Anterior cingulate cortex (tissue), 58 donors: ENCODE measurements at regions not wholly inside any gene's neighbourhood (a gene's known extent, or its start where the extent isn't known, plus 50 kb on each side); places are given as distances from the start of the nearest gene placed in this dataset.

Experiments
- DNase-seq, 58 donors: peaks; one replicate each; lab custom pipeline; 2025; lab: John Stamatoyannopoulos, UW

DNA sequence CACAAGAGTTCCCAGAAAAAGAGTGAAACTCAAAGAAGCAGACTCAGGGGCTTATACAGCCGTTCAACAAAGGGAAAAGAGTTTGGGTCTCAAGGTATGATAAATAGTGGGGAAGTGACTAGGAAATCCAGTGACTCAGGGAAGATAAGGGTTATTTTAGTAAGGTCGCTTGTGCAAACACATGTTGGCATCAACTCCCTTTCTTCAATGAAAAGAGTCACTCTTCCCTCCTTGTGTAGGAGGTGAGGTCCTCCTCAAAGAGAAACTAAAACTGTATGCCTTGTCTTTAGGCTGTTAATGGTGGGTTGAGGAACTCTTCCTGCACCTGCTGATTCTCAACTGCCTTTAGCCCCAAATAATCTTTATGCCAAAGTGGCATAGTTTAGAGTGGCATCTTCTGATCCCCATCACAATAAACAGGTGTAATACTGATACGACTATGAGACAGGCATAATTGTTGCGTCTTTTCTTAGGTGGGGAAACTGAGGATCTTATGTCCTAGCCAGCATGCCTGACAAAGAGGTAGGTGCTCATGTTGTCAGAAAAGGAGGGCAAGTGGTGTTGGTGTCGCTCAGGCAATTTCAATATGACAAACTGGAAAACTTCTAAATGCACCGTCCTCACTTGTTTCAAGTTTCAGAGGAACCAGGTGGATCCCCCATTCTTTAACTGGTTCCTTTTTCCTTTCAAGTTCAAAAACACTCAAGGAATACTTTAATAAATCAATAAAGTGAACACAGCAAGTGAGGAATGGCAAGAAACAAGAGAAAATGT lies 294.1 kb upstream of the RUNX1 start:
- no peak for DNase-seq

DNA sequence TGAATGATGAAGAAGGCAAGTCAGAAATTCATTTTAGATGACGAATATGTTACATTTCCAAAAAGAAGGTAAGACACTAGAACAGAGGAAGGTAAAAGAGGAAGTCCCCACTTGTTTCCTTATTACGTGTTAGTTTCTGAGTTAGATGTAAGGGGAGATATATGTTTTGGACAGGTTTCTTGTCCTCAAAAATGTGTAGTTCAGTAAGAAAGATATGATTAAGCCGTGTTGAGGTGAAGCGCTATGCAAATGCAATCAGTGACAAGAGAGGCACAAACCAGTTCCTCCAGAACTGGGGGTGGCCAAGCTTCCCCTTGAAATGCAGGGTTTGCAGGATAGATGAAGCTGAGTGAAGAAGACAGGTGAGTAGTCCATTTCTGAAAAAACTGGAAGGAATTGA lies 293.3 kb upstream of the RUNX1 start:
- DNase-seq, result no peak

DNA sequence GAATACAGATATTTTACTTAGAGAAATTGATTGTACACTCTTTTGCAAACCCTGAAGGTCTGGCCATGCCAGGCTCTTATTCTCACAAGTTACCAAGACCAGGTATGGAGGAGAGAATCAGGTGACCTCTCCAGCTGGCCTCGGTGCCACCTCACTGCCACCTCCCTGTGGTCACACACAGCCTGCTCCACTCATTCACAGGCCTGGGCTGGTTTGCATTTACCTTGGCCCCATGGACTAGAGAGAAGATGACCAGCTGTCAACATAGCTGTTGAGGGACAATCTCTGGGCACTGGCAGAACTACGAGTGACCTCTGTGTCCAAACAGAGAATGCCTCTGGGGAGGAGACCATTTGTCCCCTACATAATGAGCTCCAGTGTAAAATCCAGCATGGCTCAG lies 291.2 kb upstream of the RUNX1 start:
- DNase-seq, result no peak

DNA sequence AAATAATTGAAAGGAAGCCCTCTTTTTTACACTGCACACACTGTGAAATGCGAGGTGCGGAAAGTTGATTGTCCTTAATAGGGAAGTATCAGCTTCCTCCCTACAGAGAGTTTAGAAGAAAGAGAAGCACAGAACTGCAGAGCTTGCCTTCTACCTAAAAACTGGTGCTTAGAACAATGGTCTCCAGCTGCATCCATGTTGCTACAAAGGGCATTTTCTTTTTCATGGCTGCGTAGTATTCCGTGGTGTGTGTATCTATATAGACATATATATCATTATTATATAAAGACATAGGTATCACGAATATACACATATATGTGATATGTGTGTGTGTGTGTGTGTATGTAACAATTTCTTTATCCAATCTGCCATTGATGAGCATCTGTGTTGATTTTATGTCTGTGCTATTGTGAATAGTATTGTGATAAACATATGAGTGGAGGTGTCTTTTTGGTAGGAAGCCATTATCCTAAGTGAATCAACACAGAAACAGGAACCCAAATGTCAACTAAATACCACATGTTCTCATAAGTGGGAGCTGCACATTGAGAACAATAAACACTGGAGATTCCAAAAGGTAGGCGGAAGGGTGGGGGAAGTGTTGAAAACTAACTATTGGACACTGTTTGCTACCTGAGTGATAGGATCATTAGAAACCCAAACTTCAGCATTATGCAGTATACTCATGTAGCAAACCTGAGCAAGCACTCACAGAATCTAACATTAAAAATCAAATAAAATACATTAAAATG lies 290.0 kb upstream of the RUNX1 start:
- no peak for DNase-seq

DNA sequence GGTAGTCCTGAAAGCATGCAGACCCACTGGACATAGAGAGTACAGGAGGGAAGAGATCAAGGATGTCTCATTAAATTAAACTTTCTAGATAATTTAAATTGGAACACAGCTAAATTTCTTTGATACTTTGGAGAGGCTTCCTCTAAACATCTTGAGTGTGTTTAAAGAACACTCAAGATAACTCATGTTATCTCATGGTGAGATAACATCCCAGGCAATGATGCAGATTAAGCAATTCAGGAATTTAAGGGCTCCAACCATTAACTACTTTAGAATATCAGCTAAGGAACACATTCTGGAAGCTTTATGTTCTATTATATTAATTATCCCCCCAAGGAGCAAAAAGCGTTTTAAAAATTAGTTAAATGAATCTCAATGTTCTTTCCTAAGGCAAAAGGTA lies 289.2 kb upstream of the RUNX1 start:
- no peak for DNase-seq

DNA sequence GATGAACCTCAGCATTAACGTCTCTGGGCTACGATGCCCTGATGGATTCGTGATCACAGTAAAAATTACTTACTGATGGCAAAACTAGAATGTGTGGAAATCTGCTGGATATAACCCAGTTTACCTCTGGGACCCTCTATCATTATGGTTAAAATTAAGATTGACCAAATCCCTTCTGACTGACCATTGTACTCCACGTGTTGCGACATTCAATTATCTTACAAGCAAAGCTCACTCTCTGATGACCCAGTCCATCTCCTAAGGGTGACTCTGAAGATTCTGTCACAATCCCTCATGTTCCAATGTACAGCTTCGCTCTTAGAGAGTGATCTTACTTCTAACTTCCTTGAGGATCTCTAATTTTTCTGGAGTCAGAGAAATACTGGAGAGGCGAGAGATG lies 288.5 kb upstream of the RUNX1 start:
- DNase-seq, result no peak

DNA sequence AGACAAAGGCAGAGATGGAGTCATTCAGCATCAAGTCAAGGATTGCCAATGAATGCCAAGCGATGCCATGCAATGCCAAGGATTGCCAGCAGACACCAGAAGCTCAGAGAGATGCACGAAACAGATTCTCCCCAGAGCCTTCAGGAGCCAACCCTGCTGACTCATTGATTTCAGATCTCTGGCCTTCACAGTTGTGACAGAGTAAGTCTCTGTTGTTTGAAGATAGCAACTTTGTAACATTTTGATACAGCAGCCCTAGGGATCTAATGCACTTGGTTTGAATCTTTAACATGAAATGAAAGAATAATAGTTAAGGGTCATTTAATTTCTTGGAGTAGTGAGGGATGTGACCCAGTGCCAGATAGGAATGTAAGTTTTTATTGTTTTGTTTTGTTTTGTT lies 287.4 kb upstream of the RUNX1 start:
- DNase-seq, result no peak

DNA sequence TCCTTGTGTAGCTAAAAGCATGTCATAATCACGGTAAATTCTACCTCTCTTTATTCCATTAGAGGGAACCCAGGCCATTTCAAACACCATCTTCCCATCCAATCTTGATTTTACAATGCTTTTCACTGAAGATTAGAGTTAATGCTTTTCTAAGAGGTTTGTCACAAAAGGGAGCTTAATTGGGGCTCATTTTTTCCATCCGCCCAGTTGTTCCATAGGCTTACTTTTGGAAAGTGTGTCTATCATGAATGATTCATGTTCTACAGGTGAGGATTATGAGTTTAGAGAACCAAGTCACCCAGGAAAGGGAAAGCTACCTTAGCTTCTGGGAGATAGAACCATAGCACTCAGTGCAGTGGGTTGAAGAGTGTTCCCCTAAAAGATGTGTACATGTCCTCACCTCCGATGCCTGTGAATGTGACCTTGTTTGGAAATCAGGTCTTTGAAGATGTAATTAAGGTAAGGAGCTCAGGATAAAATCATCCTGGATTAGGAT lies 286.9 kb upstream of the RUNX1 start:
- no peak for DNase-seq

DNA sequence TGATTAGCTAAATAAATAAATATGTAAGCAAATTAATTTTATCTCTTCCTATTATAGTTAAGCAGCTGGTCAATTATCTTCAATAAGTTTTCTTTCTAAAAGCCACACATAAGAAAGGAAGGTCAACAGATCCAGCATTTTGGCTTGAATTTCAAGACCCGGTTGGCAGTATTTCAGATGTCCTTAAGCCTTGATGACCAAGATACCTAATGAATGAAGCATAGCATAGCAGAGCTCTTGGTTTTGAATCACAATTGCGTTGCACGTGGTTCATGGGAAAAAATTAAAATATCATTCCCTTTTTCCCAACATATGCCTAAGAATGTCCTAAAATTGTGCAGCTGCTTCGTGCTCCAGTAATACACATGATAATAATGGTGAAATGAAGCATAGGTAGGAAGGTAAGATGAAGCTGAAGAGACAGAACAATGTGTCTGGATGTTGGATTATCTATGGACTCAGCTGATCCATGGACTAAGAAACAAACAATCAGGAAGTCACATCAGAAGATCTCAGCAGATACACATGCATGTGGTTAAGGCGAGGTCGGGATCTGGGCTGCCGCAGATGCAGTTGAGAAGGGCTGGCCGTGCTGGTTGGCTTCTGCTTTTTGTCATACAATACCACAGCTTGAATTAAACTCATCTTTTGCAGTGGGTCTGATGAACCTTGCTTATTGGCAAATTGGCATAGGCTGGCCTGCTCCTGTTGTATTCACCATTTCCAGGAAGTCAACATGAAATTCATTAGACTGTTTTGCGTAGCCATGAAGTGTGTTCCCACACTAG lies 284.9 kb upstream of the RUNX1 start:
- no peak for DNase-seq

DNA sequence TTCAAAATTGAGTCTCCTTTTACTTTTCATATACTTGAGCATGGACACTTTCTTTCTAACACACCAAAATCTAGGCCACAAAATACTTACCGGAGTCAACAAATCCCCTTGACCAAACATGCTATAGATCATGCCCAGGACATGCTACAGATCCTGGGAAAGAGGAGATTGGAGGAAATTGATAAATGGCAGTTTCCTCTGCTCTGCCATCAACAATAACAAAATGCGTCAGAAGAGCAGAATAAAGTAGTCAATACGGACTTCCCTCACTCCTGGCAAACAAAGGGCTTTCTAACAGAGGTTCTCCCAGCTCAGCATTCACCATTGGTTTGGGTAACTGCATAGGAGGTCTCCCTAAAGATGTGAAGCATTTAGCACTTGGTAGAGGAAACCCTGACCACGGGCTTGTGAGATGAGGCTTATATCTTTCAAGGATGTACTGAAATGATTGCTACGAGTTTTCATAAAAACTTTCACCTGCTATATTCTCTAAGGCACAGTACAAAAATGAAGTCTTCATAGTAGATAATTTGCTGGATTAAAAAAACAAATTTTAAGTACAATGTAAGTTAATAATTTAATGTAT lies 283.8 kb upstream of the RUNX1 start:
- no peak for DNase-seq

DNA sequence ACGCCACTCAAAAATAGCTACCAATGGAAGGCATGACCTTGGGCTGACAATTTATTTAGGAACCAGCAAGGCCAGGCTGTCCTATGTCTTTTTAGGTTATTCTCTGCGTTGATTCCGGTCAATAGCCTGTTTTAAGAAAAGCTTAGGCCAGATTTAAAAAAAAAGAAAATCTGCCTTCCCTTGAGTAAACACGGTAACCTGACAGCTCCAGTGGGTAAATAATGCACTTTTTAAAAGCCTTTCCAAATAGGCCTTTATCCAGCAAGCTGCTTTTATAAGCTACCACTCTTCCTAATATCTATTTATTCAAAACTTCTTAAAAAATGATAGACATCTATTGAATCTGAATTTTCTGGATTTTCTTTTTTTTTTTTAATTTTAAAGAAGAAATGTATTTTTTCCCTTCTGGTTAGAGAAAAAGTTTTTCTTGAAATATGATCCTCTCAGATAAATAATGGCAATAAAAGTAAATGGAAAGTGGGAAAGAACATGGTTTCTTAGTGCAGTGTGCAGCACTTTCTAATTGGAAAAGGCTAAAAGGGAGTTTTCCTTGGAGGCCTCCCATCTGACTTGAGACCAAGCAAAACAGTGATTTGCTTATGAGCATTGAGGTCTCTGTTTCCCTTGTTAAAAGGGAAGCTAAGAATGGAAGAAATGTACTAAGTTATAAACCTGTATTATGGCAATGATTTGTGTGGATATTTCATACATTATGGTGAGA lies 281.0 kb upstream of the RUNX1 start:
- no peak for DNase-seq

DNA sequence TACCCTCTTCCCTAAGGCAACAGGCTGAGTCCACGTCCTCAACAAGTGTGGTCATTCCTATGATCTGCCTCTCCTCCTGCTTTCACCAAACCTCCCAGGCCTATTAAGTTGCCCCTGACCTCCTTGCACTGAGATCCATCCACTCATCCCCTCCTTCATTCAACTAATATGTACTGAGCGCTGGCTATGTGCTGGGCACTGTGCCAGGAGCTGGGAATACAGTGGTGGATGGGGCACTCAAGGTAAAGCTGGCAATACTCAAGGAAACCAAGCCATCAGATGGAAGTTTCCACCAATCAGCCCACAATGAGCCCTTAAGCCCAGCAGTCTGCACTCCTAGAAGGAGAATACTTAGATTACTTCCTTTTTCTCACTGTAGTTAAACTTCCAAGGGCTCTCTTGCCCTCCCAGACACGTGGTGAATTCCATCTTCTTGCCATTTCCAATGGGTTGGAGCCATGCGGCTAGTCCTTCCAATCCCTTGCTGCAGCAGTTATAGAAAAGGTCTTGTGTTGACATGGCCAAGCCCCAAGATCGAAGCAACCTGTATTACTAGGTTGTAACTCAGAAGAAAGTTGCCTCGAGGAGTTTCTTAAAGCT lies 279.9 kb upstream of the RUNX1 start:
- DNase-seq, result no peak

DNA sequence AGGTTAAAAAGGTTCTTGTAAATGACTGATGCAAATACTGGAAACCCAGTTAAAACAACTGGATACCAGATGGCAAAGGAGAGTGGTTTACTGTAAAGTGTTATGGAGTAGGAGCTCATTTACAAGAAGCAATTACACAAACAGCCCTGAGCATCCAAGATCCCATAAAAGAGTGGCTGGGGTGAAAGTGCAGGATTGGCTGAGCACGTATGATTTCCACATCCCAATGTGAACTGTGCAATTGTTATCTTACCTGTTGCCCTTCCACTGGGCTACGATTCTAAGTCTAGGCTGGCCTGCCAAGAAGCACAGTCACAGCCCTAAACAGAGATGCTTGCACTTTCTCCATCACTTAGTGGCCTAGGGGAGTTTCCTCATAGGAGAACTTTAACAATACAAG lies 277.6 kb upstream of the RUNX1 start:
- DNase-seq, result no peak

DNA sequence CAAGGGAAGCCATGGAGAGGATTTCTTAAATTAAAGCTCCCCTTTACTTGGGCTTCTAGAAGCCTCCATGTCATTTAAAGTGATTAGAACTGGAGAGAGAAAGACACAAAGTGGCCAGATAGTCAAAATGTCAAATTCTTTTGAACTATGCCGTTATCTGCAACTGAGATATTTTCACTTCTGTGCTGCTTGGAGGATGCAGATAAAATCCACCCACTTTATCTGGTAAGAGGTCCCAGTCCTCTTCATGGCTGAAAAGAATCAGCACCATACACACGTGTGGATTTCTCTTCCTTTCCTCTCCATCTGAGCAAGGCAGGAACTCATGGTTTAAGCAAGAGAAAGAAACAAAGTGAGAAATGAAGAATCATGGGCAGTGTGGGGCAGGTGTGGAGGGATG lies 276.9 kb upstream of the RUNX1 start:
- no peak for DNase-seq

DNA sequence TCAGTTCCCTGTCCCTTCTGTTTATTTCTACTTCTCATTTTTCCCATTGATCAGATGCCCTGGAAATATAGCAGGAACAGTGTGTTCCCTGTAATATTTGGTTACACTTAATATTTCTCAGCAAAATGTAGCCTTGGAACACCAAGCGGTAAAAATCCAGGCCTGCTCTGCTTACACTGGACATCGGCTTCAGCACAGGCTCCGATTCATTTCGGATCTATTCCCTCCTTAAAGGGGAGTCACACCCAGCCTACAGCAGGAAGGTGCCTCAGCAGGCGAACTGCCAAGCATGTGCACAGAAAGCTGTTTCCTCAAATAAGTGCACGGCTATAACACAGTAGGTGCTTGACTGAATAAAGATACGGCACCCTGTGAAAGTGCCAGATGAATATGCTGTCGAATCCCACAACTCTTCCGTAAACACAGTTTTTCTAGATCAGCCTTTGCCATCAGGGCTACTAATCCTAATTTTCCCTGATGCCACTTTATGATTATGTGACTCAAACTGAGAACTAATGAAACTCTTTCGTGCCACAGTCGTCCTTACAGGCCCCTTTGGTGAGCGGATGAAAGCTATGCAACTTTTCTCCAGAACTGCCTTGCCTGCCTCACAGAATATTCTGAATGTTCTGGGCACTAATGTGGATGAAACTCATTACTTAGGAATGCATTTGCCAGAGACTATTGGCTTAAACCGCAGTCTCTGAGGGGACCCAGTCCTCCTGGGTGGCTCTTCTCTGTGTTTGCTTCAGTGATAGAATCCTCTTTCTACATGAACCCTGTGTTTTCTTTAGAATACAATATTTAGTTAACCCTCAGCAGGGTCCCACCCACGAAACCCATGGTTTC lies 275.5 kb upstream of the RUNX1 start:
- DNase-seq, result no peak

DNA sequence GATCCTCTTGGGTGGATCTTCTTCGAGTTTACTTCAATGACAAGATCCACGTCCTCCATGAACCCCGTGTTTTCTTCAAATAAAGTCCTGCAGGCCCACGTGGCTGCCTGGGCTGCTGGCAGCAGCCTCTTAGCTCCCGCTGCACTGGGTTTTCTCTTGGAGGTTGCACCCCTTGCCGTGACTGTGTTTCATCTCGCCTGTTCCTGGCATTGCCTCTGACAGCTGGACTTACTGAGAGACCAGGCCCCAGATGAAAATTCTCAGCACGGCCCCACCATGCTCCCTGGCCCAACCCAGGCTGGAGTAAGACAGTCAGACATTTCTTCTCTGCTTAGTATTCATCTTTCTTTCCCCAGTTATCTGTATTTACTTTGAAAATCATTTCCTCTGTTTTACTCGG lies 274.8 kb upstream of the RUNX1 start:
- DNase-seq, result peak in 4 of 58 donors; percentile 0 to 3 (median 2)

DNA sequence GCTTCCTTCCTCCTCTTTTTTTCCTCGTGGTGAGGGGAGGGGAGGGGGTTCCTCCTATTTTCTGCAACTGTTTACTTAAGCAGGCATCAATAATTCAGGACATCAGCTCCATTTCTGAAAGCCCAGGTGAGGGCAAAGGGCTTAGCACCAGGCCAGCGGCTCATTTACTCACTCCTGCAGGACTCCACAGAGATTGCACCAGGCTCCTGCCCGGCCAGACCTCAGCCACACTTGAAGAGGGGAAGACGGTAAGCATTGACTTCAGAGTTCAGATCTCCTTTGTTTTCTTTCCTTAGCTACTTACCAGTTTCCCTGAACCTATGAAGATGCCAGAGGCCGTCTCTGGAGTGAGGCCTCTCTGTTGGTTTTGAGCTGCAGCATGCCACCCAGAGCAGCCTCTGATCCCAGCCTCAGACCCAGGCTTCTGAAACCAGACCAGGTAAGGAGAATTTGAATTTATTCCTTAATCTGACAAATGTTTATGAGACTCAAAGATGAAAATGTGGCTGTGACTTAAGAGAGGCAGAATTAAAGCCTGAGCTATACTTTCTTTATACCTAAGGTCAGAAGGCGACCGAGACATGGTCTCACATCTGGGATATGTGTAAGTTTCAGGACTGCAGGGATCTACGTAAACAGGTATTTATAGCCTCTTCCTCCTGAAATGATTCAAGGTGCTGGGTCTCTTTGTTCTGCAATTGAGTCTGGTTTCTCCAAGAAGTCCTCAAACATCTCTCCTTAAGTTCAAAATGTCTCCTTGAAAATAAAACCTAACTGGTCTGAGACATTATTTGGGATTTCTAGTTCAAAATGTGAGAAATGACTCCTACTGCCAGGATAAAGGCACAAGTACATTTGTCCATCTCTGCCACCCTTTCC lies 272.5 kb upstream of the RUNX1 start:
- no peak for DNase-seq
